ENCODE measurements at regions not wholly inside any gene's neighbourhood (a gene's known extent, or its start where the extent isn't known, plus 50 kb on each side); places are given as distances from the start of the nearest gene placed in this dataset.

GRCh38 chr3:90145094-90145860, 1037.9 kb downstream of the EPHA3 start (continued):
- no peak for TF ChIP-seq RBBP5 (IDR thresholded peaks at IDR 0.05; ENCODE audit: borderline replicate concordance, low read depth, low read length)
- TF ChIP-seq ZNF274 (IDR thresholded peaks at IDR 0.05; ENCODE audit: borderline replicate concordance, extremely low read depth, low read length), result no peak
- TF ChIP-seq SP2 (IDR thresholded peaks at IDR 0.05; ENCODE audit: low read length), result no peak
- TF ChIP-seq CHD7 (IDR thresholded peaks at IDR 0.05; ENCODE audit: insufficient replicate concordance, low read length), result no peak
- TF ChIP-seq PHF8 (conservative IDR thresholded peaks at IDR 0.05; ENCODE audit: low read depth, low read length), result no peak
- no peak for TF ChIP-seq RXRA (IDR thresholded peaks at IDR 0.05; ENCODE audit: insufficient read depth, low read depth, low read length)
- TF ChIP-seq POLR2A (IDR thresholded peaks at IDR 0.05; ENCODE audit: control extremely low read depth in 1 of 2, low read depth in 2 of 2, low read length in 2 of 2), result no peak
- TF ChIP-seq RNF2 (IDR thresholded peaks at IDR 0.05; ENCODE audit: borderline replicate concordance, low read depth, low read length, missing control alignments, poor library complexity, severe bottlenecking), result no peak
- no peak for TF ChIP-seq JUND (IDR thresholded peaks at IDR 0.05; ENCODE audit: low read length)
- no peak for TF ChIP-seq E2F6 (IDR thresholded peaks at IDR 0.05)

All from H1 (cell line).